ENCODE measurements at regions not wholly inside any gene's neighbourhood (a gene's known extent, or its start where the extent isn't known, plus 50 kb on each side); places are given as distances from the start of the nearest gene placed in this dataset.

GRCh38 chr6:165937564-165938358 is 229.9 kb downstream of the TBXT start:
- H3K4me1 Mint-ChIP-seq (ENCODE audit: unreplicated experiment), result no peaks in the 10 kb centered on the region
- no peaks in the 10 kb centered on the region for H3K27me3 Mint-ChIP-seq (ENCODE audit: unreplicated experiment)
- DNase-seq (ENCODE audit: low spot score), result no peak
- no peaks in the 10 kb centered on the region for H3K36me3 Mint-ChIP-seq (ENCODE audit: low read depth, unreplicated experiment)
- H3K27ac Mint-ChIP-seq (ENCODE audit: unreplicated experiment), result no peak overlapping the region
- H3K4me3 Mint-ChIP-seq (ENCODE audit: unreplicated experiment), result no peak overlapping the region
- H3K9me3 Mint-ChIP-seq (ENCODE audit: unreplicated experiment), result no peaks in the 10 kb centered on the region
- TF ChIP-seq CTCF (IDR thresholded peaks at IDR 0.05; ENCODE audit: unreplicated experiment), result no peak

GRCh38 chr6:165936660-165937059 is 231.0 kb downstream of the TBXT start:
- no peak overlapping the region for H3K4me3 Mint-ChIP-seq (ENCODE audit: unreplicated experiment)
- H3K27ac Mint-ChIP-seq (ENCODE audit: unreplicated experiment), result no peak overlapping the region
- DNase-seq (ENCODE audit: low spot score), result no peak
- H3K36me3 Mint-ChIP-seq (ENCODE audit: low read depth, unreplicated experiment), result no peaks in the 10 kb centered on the region
- TF ChIP-seq CTCF (IDR thresholded peaks at IDR 0.05; ENCODE audit: unreplicated experiment), result no peak
- H3K4me1 Mint-ChIP-seq (ENCODE audit: unreplicated experiment), result no peaks in the 10 kb centered on the region
- H3K27me3 Mint-ChIP-seq (ENCODE audit: unreplicated experiment), result peaks cover 2% of the 10 kb centered on the region
- H3K9me3 Mint-ChIP-seq (ENCODE audit: unreplicated experiment), result no peaks in the 10 kb centered on the region

GRCh38 chr6:165936096-165936495 is 231.6 kb downstream of the TBXT start:
- Mint-ChIP-seq H3K9me3 (ENCODE audit: unreplicated experiment) (no peaks in the 10 kb centered on the region), H3K4me3 (ENCODE audit: unreplicated experiment) (no peak overlapping the region), H3K36me3 (ENCODE audit: low read depth, unreplicated experiment) (no peaks in the 10 kb centered on the region), H3K4me1 (ENCODE audit: unreplicated experiment) (no peaks in the 10 kb centered on the region), H3K27me3 (ENCODE audit: unreplicated experiment) (peaks cover 2% of the 10 kb centered on the region), H3K27ac (ENCODE audit: unreplicated experiment) (no peak overlapping the region)
- TF ChIP-seq CTCF (IDR thresholded peaks at IDR 0.05; ENCODE audit: unreplicated experiment), result no peak
- no peak for DNase-seq (ENCODE audit: low spot score)

GRCh38 chr6:165931675-165932074 is 236.0 kb downstream of the TBXT start:
- no peaks in the 10 kb centered on the region for H3K36me3 Mint-ChIP-seq (ENCODE audit: low read depth, unreplicated experiment)
- TF ChIP-seq CTCF (IDR thresholded peaks at IDR 0.05; ENCODE audit: unreplicated experiment), result no peak
- H3K4me3 Mint-ChIP-seq (ENCODE audit: unreplicated experiment), result no peak overlapping the region
- no peak for DNase-seq (ENCODE audit: low spot score)
- peaks cover 6% of the 10 kb centered on the region for H3K27me3 Mint-ChIP-seq (ENCODE audit: unreplicated experiment)
- H3K27ac Mint-ChIP-seq (ENCODE audit: unreplicated experiment), result no peak overlapping the region
- peaks cover 3% of the 10 kb centered on the region for H3K4me1 Mint-ChIP-seq (ENCODE audit: unreplicated experiment)
- H3K9me3 Mint-ChIP-seq (ENCODE audit: unreplicated experiment), result no peaks in the 10 kb centered on the region

- Mint-ChIP-seq H3K27me3 (ENCODE audit: unreplicated experiment) (peaks cover 6% of the 10 kb centered on the region), H3K4me3 (ENCODE audit: unreplicated experiment) (no peak overlapping the region), H3K9me3 (ENCODE audit: unreplicated experiment) (no peaks in the 10 kb centered on the region), H3K27ac (ENCODE audit: unreplicated experiment) (no peak overlapping the region), H3K36me3 (ENCODE audit: low read depth, unreplicated experiment) (no peaks in the 10 kb centered on the region), H3K4me1 (ENCODE audit: unreplicated experiment) (peaks cover 3% of the 10 kb centered on the region)
- no peak for DNase-seq (ENCODE audit: low spot score)
- TF ChIP-seq CTCF (IDR thresholded peaks at IDR 0.05; ENCODE audit: unreplicated experiment), result no peak
Observed at GRCh38 chr6:165930668-165931214, 236.9 kb downstream of the TBXT start.

Data from endothelial cell (in vitro differentiated cells).